ENCODE measurements at regions not wholly inside any gene's neighbourhood (a gene's known extent, or its start where the extent isn't known, plus 50 kb on each side); places are given as distances from the start of the nearest gene placed in this dataset.

- Mint-ChIP-seq H3K36me3 (ENCODE audit: low read depth) (no peaks in the 10 kb centered on the region), H3K27me3 (ENCODE audit: low read depth) (no peaks in the 10 kb centered on the region), H3K9me3 (no peaks in the 10 kb centered on the region), H3K27ac (no peak overlapping the region), H3K4me1 (ENCODE audit: low read depth) (no peaks in the 10 kb centered on the region), H3K4me3 (no peak overlapping the region)
Measured at GRCh38 chr17:79323566-79323965, 248.9 kb downstream of the ENGASE start.

- H3K36me3 Mint-ChIP-seq (ENCODE audit: low read depth) = no peaks in the 10 kb centered on the region
- no peaks in the 10 kb centered on the region for H3K27me3 Mint-ChIP-seq (ENCODE audit: low read depth)
- no peak overlapping the region for H3K4me3 Mint-ChIP-seq
- no peaks in the 10 kb centered on the region for H3K4me1 Mint-ChIP-seq (ENCODE audit: low read depth)
- no peak overlapping the region for H3K27ac Mint-ChIP-seq
- H3K9me3 Mint-ChIP-seq = no peaks in the 10 kb centered on the region
Measured at GRCh38 chr17:79322211-79323123, 247.8 kb downstream of the ENGASE start.

GRCh38 chr17:79320331-79320730, 245.7 kb downstream of the ENGASE start:
- H3K4me3 Mint-ChIP-seq = no peak overlapping the region
- H3K36me3 Mint-ChIP-seq (ENCODE audit: low read depth) = no peaks in the 10 kb centered on the region
- H3K27ac Mint-ChIP-seq = no peak overlapping the region
- no peaks in the 10 kb centered on the region for H3K9me3 Mint-ChIP-seq
- peaks cover 9% of the 10 kb centered on the region for H3K27me3 Mint-ChIP-seq (ENCODE audit: low read depth)
- no peaks in the 10 kb centered on the region for H3K4me1 Mint-ChIP-seq (ENCODE audit: low read depth)

- H3K27me3 Mint-ChIP-seq (ENCODE audit: low read depth) = peaks cover 14% of the 10 kb centered on the region
- no peaks in the 10 kb centered on the region for H3K9me3 Mint-ChIP-seq
- no peaks in the 10 kb centered on the region for H3K4me1 Mint-ChIP-seq (ENCODE audit: low read depth)
- H3K36me3 Mint-ChIP-seq (ENCODE audit: low read depth) = no peaks in the 10 kb centered on the region
- no peak overlapping the region for H3K4me3 Mint-ChIP-seq
- no peak overlapping the region for H3K27ac Mint-ChIP-seq
Measured at GRCh38 chr17:79317916-79318315, 243.3 kb downstream of the ENGASE start.

GRCh38 chr17:79316805-79317204, 242.2 kb downstream of the ENGASE start:
- H3K4me3 Mint-ChIP-seq = no peak overlapping the region
- H3K36me3 Mint-ChIP-seq (ENCODE audit: low read depth) = no peaks in the 10 kb centered on the region
- H3K9me3 Mint-ChIP-seq = no peaks in the 10 kb centered on the region
- peaks cover 14% of the 10 kb centered on the region for H3K27me3 Mint-ChIP-seq (ENCODE audit: low read depth)
- no peaks in the 10 kb centered on the region for H3K4me1 Mint-ChIP-seq (ENCODE audit: low read depth)
- H3K27ac Mint-ChIP-seq = no peak overlapping the region

DNA sequence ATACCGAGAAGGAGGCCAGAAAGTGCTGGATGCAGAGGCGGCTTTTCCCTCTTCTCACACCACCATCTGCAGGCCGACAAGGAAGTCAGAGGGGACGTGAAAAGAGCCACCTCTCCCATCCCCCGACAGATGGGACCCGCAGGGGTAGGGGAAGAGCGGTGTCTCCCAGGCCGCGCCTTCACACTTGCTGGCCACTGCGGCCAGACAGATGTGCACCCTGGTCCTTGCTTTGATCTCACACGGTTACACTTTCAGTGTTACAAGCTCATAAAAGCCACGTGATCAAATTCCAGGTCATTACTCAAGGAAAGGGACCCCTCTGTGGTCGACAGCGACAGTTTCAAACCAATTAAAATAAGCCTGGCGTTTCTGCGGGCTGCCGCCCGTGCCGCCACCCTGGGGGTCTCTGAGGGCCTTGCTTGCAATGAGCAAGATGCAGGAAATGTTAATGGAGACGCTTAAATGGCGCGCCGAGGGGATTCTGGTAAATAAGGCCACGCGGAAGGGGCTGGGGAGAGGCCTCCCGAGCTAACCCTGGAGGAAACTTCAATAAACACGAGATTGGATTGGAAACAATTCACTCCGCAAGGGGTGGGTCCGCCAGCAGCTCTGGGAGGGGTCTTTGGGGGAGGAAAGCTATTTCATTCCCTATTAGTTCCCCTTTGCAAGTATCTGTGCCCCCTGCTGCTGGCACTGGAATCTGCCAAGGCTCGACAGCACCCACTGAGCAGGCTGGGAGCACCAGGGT, 240.9 kb downstream of the ENGASE start:
- Mint-ChIP-seq H3K27ac (no peak overlapping the region), H3K9me3 (no peaks in the 10 kb centered on the region), H3K4me1 (ENCODE audit: low read depth) (no peaks in the 10 kb centered on the region), H3K36me3 (ENCODE audit: low read depth) (no peaks in the 10 kb centered on the region), H3K27me3 (ENCODE audit: low read depth) (peaks cover 14% of the 10 kb centered on the region), H3K4me3 (no peak overlapping the region)

- H3K9me3 Mint-ChIP-seq = no peaks in the 10 kb centered on the region
- no peak overlapping the region for H3K4me3 Mint-ChIP-seq
- H3K27me3 Mint-ChIP-seq (ENCODE audit: low read depth) = peaks cover 14% of the 10 kb centered on the region
- H3K36me3 Mint-ChIP-seq (ENCODE audit: low read depth) = no peaks in the 10 kb centered on the region
- no peaks in the 10 kb centered on the region for H3K4me1 Mint-ChIP-seq (ENCODE audit: low read depth)
- H3K27ac Mint-ChIP-seq = no peak overlapping the region
Measured at GRCh38 chr17:79314617-79315357, 240.2 kb downstream of the ENGASE start.

DNA sequence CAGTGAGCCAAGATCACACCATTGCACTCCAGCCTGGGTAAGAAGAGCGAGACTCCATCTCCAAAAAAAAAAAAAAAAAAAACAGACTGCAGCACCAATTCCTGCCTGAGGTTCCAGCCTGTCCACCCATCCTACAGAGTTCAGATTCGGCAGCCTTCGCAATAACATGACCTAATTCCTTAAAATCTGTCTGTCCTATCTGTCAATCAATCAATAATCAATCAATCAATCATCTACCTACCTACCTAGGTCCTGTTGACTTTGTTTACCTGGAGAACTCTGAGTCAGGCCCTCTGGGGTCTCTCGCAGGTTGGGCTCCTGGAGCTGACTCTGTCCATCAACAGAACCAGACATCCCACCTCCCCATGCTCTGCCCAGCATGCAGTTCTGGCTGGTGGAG, 236.7 kb downstream of the ENGASE start:
- H3K4me1 Mint-ChIP-seq (ENCODE audit: low read depth) = no peaks in the 10 kb centered on the region
- H3K27ac Mint-ChIP-seq = no peak overlapping the region
- H3K4me3 Mint-ChIP-seq = no peak overlapping the region
- H3K9me3 Mint-ChIP-seq = no peaks in the 10 kb centered on the region
- no peaks in the 10 kb centered on the region for H3K36me3 Mint-ChIP-seq (ENCODE audit: low read depth)
- peaks cover 10% of the 10 kb centered on the region for H3K27me3 Mint-ChIP-seq (ENCODE audit: low read depth)

- Mint-ChIP-seq H3K4me1 (ENCODE audit: low read depth) (no peaks in the 10 kb centered on the region), H3K27me3 (ENCODE audit: low read depth) (no peaks in the 10 kb centered on the region), H3K27ac (no peak overlapping the region), H3K9me3 (no peaks in the 10 kb centered on the region), H3K4me3 (no peak overlapping the region), H3K36me3 (ENCODE audit: low read depth) (no peaks in the 10 kb centered on the region)
Measured at GRCh38 chr17:79306424-79307318, 232.0 kb downstream of the ENGASE start.

GRCh38 chr17:79305768-79306423, 231.3 kb downstream of the ENGASE start:
- no peaks in the 10 kb centered on the region for H3K36me3 Mint-ChIP-seq (ENCODE audit: low read depth)
- no peak overlapping the region for H3K27ac Mint-ChIP-seq
- H3K27me3 Mint-ChIP-seq (ENCODE audit: low read depth) = no peaks in the 10 kb centered on the region
- no peaks in the 10 kb centered on the region for H3K9me3 Mint-ChIP-seq
- H3K4me3 Mint-ChIP-seq = no peak overlapping the region
- H3K4me1 Mint-ChIP-seq (ENCODE audit: low read depth) = no peaks in the 10 kb centered on the region

DNA sequence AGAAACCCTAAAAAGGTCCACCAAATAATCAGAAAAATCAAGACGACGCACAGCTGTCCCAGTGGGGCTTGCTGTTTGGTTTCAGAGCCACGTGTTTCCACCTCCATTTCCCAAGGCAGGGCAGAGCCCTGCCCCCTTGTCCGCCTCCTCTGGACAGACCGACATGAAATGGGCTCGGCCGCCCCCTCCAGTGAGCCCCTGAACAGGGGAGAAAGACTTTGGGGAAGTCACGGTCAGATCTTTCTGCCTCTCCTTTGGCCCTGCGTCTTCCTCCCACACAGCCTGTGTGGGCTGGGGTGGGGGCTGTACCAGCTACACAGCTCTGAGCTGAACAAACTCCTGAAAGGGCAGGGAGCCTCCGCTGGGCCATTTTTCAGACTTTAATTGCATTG, 230.7 kb downstream of the ENGASE start:
- Mint-ChIP-seq H3K27me3 (ENCODE audit: low read depth) (no peaks in the 10 kb centered on the region), H3K27ac (no peak overlapping the region), H3K4me3 (no peak overlapping the region)

DNA sequence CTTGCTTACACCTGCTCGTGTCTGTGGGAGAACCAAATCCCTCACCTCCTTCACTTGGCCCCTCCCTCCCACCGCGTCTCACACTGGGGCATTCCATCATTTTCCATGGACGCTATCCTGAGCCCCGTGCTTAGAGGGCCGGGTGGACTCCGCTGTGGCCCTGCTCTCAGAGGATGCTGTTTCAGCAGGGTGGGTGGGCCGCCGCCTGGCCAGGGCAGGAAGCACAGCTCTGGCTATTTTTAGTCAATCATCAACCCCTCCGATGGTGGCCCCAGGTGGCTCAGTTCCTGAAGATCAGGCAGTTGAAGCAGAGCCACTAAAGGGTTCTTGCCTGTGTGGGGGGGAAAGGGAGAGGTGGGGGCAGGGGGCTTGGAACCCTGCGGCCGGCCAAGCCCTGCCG, 230.3 kb downstream of the ENGASE start:
- Mint-ChIP-seq H3K27me3 (ENCODE audit: low read depth) (no peaks in the 10 kb centered on the region), H3K9me3 (no peaks in the 10 kb centered on the region), H3K36me3 (ENCODE audit: low read depth) (no peaks in the 10 kb centered on the region), H3K4me3 (no peak overlapping the region), H3K27ac (no peak overlapping the region), H3K4me1 (ENCODE audit: low read depth) (no peaks in the 10 kb centered on the region)

More for the DNA sequence above, 230.7 kb downstream of the ENGASE start:
- Mint-ChIP-seq H3K4me1 (ENCODE audit: low read depth) (no peaks in the 10 kb centered on the region), H3K36me3 (ENCODE audit: low read depth) (no peaks in the 10 kb centered on the region), H3K9me3 (no peaks in the 10 kb centered on the region)

DNA sequence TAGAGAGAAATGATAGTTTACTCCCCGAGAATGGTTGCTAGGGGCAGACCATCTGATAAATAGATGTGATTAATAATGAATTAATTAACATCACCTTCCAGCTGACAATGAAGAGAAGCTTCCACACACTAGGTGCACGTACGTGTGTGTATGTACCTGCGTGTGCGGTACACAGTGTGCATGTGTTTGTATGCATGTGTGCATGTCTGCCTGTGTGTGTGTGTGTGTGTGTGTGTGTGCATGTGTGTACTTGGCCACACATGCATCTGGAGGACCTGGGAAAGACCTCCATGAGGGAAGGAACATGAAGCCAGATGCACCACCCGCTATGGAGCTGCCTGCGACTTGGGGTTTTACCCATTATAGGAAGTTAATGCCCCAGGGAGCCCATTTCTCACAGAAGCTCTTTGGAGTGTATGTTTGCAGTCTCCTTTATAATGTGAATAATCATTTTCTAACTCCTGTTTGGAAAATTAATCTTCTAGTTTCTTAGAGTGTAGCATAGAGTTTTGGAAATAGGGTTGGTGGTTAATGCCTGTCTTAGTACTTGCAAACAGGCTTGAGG, 229.1 kb downstream of the ENGASE start:
- Mint-ChIP-seq H3K27me3 (ENCODE audit: low read depth) (no peaks in the 10 kb centered on the region), H3K36me3 (ENCODE audit: low read depth) (no peaks in the 10 kb centered on the region), H3K4me1 (ENCODE audit: low read depth) (no peaks in the 10 kb centered on the region), H3K27ac (no peak overlapping the region), H3K4me3 (no peak overlapping the region), H3K9me3 (no peaks in the 10 kb centered on the region)

All from T-helper 1 cell treated with Interleukin-12 subunit alpha and Interleukin-12 subunit beta and Interleukin-4 antibody, amounts not matched to agents 30 μg/mL and 1 μg/mL, for 36 hours (primary cell).